ENCODE measurements at regions not wholly inside any gene's neighbourhood (a gene's known extent, or its start where the extent isn't known, plus 50 kb on each side); places are given as distances from the start of the nearest gene placed in this dataset.

DNA sequence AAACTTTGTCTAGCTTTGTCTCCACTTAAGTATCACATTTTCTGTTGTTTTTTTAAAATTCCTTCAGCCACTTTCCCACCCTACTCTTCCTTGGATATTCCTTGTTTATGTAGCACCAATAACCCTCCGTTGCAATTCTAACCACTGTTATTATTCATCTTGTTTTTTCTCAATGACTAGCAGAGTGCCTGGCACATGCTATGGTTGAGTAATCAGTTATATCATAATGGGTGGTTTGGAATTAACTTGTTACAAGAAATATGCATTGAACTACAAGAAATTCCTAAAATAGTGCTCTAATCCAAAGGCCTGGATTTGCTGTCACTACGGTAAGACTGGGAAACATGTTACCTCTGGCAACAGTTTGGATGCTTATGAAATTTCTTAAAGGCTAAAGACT lies 756.6 kb downstream of the NOVA1 start:
- H4K5ac ChIP-seq (ENCODE audit: insufficient read length, low read depth, low read length): no peak overlapping the region
- H2AK5ac ChIP-seq (ENCODE audit: insufficient read length, low read length): no peak overlapping the region
- Mint-ChIP-seq H3K9me3 (no peaks in the 10 kb centered on the region), H3K4me3 (no peak overlapping the region), H3K27ac (no peak overlapping the region), H3K36me3 (ENCODE audit: insufficient read depth in 1 of 3, low read depth in 3 of 3) (no peaks in the 10 kb centered on the region; a peak in 1 of 7 replicates), H3K27me3 (ENCODE audit: low read depth) (no peaks in the 10 kb centered on the region), H3K4me1 (peaks cover 8 to 15% of the 10 kb centered on the region in 2 experiments)
- WGBS (ENCODE audit: extremely low coverage, insufficient read length, low lambda C conversion rate): no CpG with 5 or more reads among the region's 2 CpGs
- no peak overlapping the region for H3K56ac ChIP-seq (ENCODE audit: insufficient read length, low read depth, low read length)
- TF ChIP-seq, protein P1, sequence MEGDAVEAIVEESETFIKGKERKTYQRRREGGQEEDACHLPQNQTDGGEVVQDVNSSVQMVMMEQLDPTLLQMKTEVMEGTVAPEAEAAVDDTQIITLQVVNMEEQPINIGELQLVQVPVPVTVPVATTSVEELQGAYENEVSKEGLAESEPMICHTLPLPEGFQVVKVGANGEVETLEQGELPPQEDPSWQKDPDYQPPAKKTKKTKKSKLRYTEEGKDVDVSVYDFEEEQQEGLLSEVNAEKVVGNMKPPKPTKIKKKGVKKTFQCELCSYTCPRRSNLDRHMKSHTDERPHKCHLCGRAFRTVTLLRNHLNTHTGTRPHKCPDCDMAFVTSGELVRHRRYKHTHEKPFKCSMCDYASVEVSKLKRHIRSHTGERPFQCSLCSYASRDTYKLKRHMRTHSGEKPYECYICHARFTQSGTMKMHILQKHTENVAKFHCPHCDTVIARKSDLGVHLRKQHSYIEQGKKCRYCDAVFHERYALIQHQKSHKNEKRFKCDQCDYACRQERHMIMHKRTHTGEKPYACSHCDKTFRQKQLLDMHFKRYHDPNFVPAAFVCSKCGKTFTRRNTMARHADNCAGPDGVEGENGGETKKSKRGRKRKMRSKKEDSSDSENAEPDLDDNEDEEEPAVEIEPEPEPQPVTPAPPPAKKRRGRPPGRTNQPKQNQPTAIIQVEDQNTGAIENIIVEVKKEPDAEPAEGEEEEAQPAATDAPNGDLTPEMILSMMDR (conservative IDR thresholded peaks at IDR 0.05): no peak
- H2BK12ac ChIP-seq (ENCODE audit: insufficient read length, low read depth, low read length): no peak overlapping the region
- no peaks in the 10 kb centered on the region for H3K9me3 ChIP-seq (ENCODE audit: control insufficient read depth, low read depth, low read length)
- H3K18ac ChIP-seq (ENCODE audit: insufficient read length, low read depth, low read length): no peak overlapping the region
- no peak overlapping the region for H2BK5ac ChIP-seq (ENCODE audit: insufficient read length, low read length)
- no peaks in the 10 kb centered on the region for H3K79me1 ChIP-seq (ENCODE audit: insufficient read depth, low read depth, low read length, poor library complexity, severe bottlenecking)
- H4K20me1 ChIP-seq (ENCODE audit: control insufficient read depth, insufficient read depth, insufficient read length): no peaks in the 10 kb centered on the region
- H4K8ac ChIP-seq (replicated peaks; ENCODE audit: insufficient read length, low read depth, low read length): no peak overlapping the region
- H2BK20ac ChIP-seq (ENCODE audit: low read depth, low read length, poor library complexity, severe bottlenecking): no peak overlapping the region
- H2BK120ac ChIP-seq (ENCODE audit: low read depth, low read length, poor library complexity, severe bottlenecking): no peak overlapping the region
- no peak overlapping the region for H3K14ac ChIP-seq (ENCODE audit: insufficient read depth, low read length)
- no peak overlapping the region for H3T11ph ChIP-seq (ENCODE audit: low read length)
- H2AFZ ChIP-seq (ENCODE audit: low read length): no peak overlapping the region
- H3K4me1 ChIP-seq (ENCODE audit: insufficient read depth, low read length): no peaks in the 10 kb centered on the region
- no peak overlapping the region for H3K9ac ChIP-seq (ENCODE audit: extremely low read depth, insufficient read length, low read length)
- no peak overlapping the region for H4K91ac ChIP-seq (ENCODE audit: insufficient read length, low read depth, low read length)
- no peak overlapping the region for H3K4me2 ChIP-seq (ENCODE audit: insufficient read depth, insufficient read length, low read length)
- no peaks in the 10 kb centered on the region for H3K27me3 ChIP-seq (ENCODE audit: insufficient read depth, low read length)
- no peaks in the 10 kb centered on the region for H3K23me2 ChIP-seq (ENCODE audit: insufficient read length, low read depth, low read length, poor library complexity, severe bottlenecking)
- H3K27ac ChIP-seq (ENCODE audit: insufficient read length, low read depth, low read length): no peak overlapping the region
- no peak overlapping the region for H3K4ac ChIP-seq (ENCODE audit: low read depth, low read length)
- no peak overlapping the region for H2BK15ac ChIP-seq (ENCODE audit: low read depth, low read length)
- no peaks in the 10 kb centered on the region for H3K79me2 ChIP-seq (ENCODE audit: insufficient read depth, low read length)
- H3K23ac ChIP-seq (ENCODE audit: insufficient read length, low read depth, low read length): no peak overlapping the region
- no peak for DNase-seq

Data from H9 (cell line).